ENCODE measurements at regions not wholly inside any gene's neighbourhood (a gene's known extent, or its start where the extent isn't known, plus 50 kb on each side); places are given as distances from the start of the nearest gene placed in this dataset.

DNA sequence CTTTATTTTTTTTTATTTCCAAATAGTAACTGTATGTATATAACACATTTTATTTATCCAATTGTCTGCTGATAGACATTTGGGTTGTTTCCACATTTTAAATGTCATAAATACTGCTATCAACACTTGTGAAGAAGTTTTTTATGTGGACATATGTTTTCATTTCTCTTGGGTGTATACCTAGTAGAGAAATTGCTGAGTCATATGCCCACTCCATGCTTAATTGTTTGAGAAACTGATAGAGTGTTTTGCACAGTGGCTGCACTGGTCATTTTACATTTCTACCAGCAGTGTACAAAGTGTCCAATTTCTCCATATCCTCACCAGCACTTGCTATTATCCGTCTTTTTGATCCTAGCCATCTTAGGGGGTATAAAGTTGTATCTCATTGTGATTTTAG lies 567.8 kb downstream of the GBA3 start:
- DNase-seq (no peak), ATAC-seq (no peak)
- CTCF ChIA-PET: no interaction called here
- no peak overlapping the region for H3K4me3 Mint-ChIP-seq
- H3K36me3 Mint-ChIP-seq: no peaks in the 10 kb centered on the region
- peaks cover 3% of the 10 kb centered on the region for H3K9me3 Mint-ChIP-seq (ENCODE audit: low read depth)
- no peak overlapping the region for H3K27ac Mint-ChIP-seq
- no peaks in the 10 kb centered on the region for H3K4me1 Mint-ChIP-seq
- no peaks in the 10 kb centered on the region for H3K27me3 Mint-ChIP-seq

DNA sequence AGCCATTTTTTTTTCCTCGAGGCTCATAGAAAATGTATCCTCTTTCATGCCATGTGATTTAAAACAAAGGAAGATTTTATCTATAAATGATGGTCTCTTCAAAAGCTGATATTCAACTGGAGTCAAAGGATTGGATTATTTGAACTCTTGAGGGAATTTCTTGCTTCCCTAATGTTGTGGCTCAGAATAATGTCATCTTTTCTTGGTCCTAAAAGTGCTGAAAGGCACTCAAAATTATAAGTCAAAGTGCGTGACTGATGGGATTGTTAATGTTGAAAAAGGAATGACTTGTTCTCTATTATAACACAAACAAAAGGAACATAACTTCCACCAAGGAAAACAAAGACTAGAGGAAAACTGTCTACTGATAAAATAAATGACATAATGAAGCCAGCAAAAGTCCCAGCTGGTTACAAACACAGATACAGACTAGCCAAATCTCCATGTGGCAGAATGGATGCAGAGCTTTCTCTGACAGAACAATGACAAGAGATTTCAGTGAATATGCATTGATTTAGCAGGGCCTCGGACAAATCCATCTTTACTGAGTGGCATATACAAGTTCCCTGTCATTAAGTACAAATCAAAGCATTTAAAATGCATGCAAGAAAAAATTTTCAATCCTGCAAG lies 552.6 kb downstream of the GBA3 start:
- DNase-seq: no peak
- Mint-ChIP-seq H3K36me3 (no peaks in the 10 kb centered on the region), H3K4me3 (no peak overlapping the region), H3K9me3 (ENCODE audit: low read depth) (peaks cover 7% of the 10 kb centered on the region), H3K27ac (no peak overlapping the region), H3K4me1 (no peaks in the 10 kb centered on the region), H3K27me3 (no peaks in the 10 kb centered on the region)
- CTCF ChIA-PET: no interaction called here
- ATAC-seq: no peak

DNA sequence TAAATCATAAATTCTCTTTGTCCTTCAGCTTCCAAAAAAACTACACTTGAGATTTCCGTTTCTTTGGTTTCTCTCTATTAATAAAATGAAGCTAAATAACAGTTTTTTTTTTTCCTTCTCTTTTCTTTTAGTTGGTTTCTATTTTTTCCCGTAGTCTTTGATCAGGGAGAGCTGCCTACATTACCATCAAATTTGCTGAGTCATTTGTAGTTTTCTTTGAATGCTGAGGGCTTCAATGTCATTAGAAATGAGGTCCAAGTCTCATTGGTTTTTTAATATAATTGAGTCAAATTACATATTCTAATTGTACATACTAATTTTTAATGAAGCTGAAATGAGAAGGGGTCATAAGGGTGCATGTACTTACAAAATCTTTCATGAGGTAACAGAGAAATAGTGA lies 550.2 kb downstream of the GBA3 start:
- no peaks in the 10 kb centered on the region for H3K27me3 Mint-ChIP-seq
- no peak overlapping the region for H3K4me3 Mint-ChIP-seq
- ATAC-seq (no peak), DNase-seq (no peak)
- no peaks in the 10 kb centered on the region for H3K4me1 Mint-ChIP-seq
- H3K27ac Mint-ChIP-seq: no peak overlapping the region
- CTCF ChIA-PET: no interaction called here
- peaks cover 6% of the 10 kb centered on the region for H3K9me3 Mint-ChIP-seq (ENCODE audit: low read depth)
- no peaks in the 10 kb centered on the region for H3K36me3 Mint-ChIP-seq

DNA sequence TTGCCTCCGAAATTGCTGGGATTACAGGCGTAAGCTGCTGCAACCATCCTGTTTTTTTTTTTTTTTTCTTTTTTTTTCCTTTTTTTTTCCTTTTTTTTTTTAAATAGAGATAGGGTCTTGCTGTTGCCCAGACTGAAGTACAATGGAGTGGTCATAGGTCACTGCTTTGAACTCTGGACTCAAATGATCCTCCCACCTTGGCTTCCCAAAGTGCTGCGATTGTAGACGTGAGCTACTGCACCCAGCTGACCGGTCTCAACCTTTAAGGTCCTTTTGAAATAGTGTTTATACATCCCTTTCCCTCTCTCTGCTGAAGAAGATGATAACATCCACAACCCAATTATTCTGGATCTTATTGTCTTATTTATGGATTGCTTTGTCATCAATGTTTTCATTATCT lies 548.7 kb downstream of the GBA3 start:
- Mint-ChIP-seq H3K9me3 (ENCODE audit: low read depth) (peaks cover 4% of the 10 kb centered on the region), H3K36me3 (no peaks in the 10 kb centered on the region)
- CTCF ChIA-PET: no interaction called here

DNA sequence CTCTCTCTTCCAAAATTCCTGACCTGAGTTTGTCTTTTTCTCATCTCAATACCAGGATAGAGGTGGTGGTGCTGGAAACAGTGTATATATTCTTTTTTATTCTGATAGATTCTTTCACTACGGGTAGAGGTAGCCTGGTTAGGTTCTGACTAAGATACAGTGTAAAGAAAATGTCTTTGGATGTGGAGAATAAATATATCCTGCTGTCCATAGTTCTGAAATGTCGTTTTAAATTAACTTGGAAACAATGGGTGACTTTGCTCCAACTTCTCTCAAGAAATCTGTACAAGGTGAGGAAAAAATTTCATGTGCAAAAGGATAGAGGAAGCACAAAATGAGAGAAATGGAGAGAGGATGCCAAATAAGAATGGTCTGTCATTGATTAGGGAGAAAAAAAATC lies 546.1 kb downstream of the GBA3 start:
- Mint-ChIP-seq H3K4me1 (no peaks in the 10 kb centered on the region), H3K9me3 (ENCODE audit: low read depth) (peaks cover 5% of the 10 kb centered on the region)
- CTCF ChIA-PET: no interaction called here

More for the DNA sequence above, 548.7 kb downstream of the GBA3 start:
- Mint-ChIP-seq H3K27ac (no peak overlapping the region), H3K4me1 (no peaks in the 10 kb centered on the region), H3K4me3 (no peak overlapping the region), H3K27me3 (no peaks in the 10 kb centered on the region)
- DNase-seq: no peak
- ATAC-seq: no peak

DNA sequence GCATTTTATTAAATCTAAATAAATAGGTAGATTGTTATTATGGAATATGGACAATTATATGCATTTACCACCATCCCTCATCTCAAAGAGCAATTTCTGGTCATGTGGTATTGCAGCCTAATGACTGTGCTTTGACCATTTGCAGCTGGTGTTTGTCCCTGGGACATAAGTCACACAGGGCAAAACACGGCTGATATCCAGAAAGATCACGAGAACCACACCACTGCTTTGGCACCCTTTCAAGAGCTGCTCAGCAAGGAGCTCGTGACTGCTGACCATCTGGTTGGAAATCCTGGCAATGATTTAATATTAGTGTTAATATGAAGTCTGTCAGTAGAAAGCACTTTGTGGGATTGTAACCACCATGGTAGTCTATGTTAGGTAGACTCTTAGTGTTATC lies 545.0 kb downstream of the GBA3 start:
- DNase-seq (no peak), ATAC-seq (no peak)
- H3K36me3 Mint-ChIP-seq: no peaks in the 10 kb centered on the region
- H3K4me3 Mint-ChIP-seq: no peak overlapping the region
- CTCF ChIA-PET: no interaction called here
- no peak overlapping the region for H3K27ac Mint-ChIP-seq
- H3K9me3 Mint-ChIP-seq (ENCODE audit: low read depth): peaks cover 2% of the 10 kb centered on the region
- H3K27me3 Mint-ChIP-seq: no peaks in the 10 kb centered on the region
- H3K4me1 Mint-ChIP-seq: no peaks in the 10 kb centered on the region

More for the DNA sequence above, 546.1 kb downstream of the GBA3 start:
- H3K36me3 Mint-ChIP-seq: no peaks in the 10 kb centered on the region
- DNase-seq: no peak
- H3K27ac Mint-ChIP-seq: no peak overlapping the region
- no peak for ATAC-seq
- no peak overlapping the region for H3K4me3 Mint-ChIP-seq
- no peaks in the 10 kb centered on the region for H3K27me3 Mint-ChIP-seq

DNA sequence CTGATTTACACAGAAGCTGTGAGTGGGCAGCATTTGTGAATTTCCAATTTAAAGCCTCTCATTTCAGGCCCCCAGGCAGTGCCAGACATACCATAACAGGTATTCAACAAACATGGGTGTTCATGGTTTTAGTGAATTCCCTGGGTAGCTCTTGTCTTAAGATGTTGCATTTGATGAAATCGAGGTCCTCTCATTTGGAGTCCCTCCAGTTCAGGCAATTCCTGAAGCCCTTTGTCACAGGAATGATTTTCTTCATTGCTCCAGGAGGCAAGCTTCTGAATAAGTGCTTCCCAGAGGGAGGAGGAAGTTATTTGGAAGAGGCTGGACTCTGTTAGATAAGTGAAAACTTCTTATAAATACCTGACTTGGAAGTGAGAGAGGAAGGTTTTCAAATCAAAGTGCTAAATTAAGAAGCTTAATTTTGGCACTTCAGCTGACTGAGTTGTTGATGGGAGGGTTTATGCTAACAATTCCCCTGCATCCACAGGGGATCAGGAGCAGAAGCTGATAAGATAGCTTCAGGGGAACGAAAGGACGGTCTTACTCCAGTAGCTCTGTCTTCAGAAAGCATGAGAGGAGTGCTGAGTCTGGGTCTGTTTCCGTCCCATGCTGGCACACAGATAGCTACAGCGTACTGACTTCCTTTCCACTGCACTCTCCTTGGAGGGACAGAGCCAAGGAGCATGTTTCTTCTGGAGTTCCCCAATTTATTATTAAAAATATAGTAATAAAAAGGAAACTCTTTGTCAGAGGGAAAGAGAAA lies 543.1 kb downstream of the GBA3 start:
- Mint-ChIP-seq H3K9me3 (ENCODE audit: low read depth) (peaks cover 2% of the 10 kb centered on the region), H3K4me3 (no peak overlapping the region), H3K4me1 (no peaks in the 10 kb centered on the region), H3K27me3 (no peaks in the 10 kb centered on the region), H3K36me3 (no peaks in the 10 kb centered on the region), H3K27ac (no peak overlapping the region)
- CTCF ChIA-PET: no interaction called here
- DNase-seq: no peak
- no peak for ATAC-seq

DNA sequence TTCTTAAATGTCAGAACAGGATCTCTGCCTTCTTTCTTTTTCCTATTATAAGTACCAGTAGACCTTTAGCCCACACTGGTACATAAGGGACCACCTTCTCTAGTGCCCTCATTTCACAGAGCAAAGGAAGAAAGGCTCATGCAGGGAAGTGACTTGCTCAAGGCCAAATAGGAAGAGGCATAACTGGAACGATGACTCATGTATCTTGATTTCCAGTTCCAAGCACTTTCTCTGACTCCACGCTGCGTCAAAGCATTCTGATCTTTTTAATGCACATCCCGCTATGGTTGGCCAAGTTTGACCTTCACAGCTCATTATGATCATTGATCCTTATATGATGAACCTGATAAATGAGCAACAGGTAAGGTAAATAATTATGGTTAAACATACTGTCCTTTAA lies 542.0 kb downstream of the GBA3 start:
- Mint-ChIP-seq H3K4me1 (no peaks in the 10 kb centered on the region), H3K4me3 (no peak overlapping the region), H3K9me3 (ENCODE audit: low read depth) (peaks cover 2% of the 10 kb centered on the region), H3K27me3 (no peaks in the 10 kb centered on the region), H3K27ac (no peak overlapping the region), H3K36me3 (no peaks in the 10 kb centered on the region)
- no peak for ATAC-seq
- no peak for DNase-seq
- CTCF ChIA-PET: no interaction called here

DNA sequence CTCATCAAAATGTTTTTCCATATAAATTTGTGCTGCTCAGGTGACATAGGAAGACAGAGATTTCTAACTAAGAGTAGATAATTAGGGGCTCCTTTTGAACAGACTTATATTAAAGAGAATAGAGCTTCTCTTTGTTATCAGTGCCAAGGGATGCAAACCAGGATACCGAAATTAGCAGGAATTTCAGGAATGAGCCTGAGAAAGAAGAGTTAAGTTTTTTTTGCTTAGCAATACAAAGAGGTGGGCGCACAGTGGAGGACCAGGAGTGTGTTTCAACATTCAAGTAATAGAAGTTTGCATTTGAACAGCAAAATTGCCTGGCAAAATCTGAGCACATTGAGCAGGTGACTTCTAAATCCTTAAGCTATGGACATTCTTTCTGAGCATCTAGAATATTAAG lies 541.3 kb downstream of the GBA3 start:
- CTCF ChIA-PET: no interaction called here
- no peaks in the 10 kb centered on the region for H3K36me3 Mint-ChIP-seq
- no peaks in the 10 kb centered on the region for H3K27me3 Mint-ChIP-seq
- no peak for ATAC-seq
- H3K4me1 Mint-ChIP-seq: no peaks in the 10 kb centered on the region
- DNase-seq: no peak
- no peak overlapping the region for H3K27ac Mint-ChIP-seq
- H3K4me3 Mint-ChIP-seq: no peak overlapping the region
- H3K9me3 Mint-ChIP-seq (ENCODE audit: low read depth): peaks cover 2% of the 10 kb centered on the region

DNA sequence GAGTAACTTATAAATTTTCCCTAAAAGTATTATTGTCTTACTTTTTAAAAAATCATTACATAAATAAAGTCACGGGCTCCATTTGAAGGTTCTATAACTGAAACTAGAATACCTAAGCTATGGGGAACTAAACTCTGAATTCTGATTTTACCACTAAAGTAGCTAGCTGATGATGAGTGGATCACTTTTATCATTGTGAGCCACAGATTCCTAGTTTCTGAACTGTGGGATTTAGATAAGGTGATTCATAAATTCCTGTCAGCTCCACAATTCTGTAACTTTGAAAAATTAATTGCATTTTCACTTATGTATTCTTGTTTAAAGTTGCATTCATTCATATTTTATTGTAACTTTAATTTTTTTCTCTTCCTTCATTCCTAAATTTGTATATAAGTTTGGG lies 540.9 kb downstream of the GBA3 start:
- H3K36me3 Mint-ChIP-seq: no peaks in the 10 kb centered on the region
- H3K4me3 Mint-ChIP-seq: no peak overlapping the region
- no peak for DNase-seq
- no peak for ATAC-seq
- H3K27ac Mint-ChIP-seq: no peak overlapping the region
- CTCF ChIA-PET: no interaction called here
- H3K4me1 Mint-ChIP-seq: no peaks in the 10 kb centered on the region
- peaks cover 2% of the 10 kb centered on the region for H3K9me3 Mint-ChIP-seq (ENCODE audit: low read depth)
- no peaks in the 10 kb centered on the region for H3K27me3 Mint-ChIP-seq

DNA sequence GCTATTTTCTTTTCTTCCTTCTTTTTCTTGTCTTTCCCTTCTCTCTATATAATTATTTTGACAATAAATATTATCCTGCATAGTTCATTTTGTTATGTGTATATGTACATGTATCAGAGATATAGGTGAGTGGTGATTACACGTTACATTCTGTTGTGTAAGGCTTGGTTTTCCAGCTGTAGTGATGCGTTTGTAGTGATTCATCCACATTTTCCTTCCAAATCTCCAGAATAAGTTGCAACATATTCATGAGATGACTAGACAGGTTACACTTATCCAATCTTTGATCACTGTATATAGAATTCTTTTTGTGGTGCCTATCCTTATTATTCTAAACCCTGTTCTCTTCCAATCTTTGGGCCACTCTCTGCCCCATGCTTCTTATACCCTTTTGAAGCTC lies 540.2 kb downstream of the GBA3 start:
- no peaks in the 10 kb centered on the region for H3K27me3 Mint-ChIP-seq
- H3K27ac Mint-ChIP-seq: no peak overlapping the region
- CTCF ChIA-PET: no interaction called here

DNA sequence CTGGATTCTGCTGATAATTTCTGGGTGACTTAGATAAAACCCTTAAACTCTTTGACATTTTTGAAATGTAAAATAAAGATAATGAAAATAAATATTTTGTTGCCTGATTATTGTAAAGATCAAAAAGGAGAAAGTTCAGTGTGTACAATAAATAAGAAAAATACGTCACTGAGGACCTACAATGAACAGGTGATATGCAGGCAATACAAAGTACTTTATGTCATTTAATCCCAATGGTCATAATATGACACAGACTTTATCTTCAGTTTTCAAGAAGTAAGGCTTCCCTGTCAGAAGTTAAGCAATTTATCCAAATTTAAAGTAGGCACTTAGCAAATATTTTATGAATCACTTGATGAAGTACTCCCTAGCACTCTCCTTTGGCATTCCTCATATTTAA lies 532.8 kb downstream of the GBA3 start:
- CTCF ChIA-PET: no interaction called here
- ATAC-seq: no peak
- no peaks in the 10 kb centered on the region for H3K27me3 Mint-ChIP-seq
- peaks cover 11% of the 10 kb centered on the region for H3K9me3 Mint-ChIP-seq (ENCODE audit: low read depth)
- no peak overlapping the region for H3K4me3 Mint-ChIP-seq
- DNase-seq: no peak
- no peaks in the 10 kb centered on the region for H3K4me1 Mint-ChIP-seq
- H3K36me3 Mint-ChIP-seq: no peaks in the 10 kb centered on the region
- H3K27ac Mint-ChIP-seq: no peak overlapping the region

More for the DNA sequence above, 540.2 kb downstream of the GBA3 start:
- Mint-ChIP-seq H3K4me3 (no peak overlapping the region), H3K4me1 (no peaks in the 10 kb centered on the region), H3K36me3 (no peaks in the 10 kb centered on the region), H3K9me3 (ENCODE audit: low read depth) (peaks cover 2% of the 10 kb centered on the region)
- DNase-seq (no peak), ATAC-seq (no peak)

DNA sequence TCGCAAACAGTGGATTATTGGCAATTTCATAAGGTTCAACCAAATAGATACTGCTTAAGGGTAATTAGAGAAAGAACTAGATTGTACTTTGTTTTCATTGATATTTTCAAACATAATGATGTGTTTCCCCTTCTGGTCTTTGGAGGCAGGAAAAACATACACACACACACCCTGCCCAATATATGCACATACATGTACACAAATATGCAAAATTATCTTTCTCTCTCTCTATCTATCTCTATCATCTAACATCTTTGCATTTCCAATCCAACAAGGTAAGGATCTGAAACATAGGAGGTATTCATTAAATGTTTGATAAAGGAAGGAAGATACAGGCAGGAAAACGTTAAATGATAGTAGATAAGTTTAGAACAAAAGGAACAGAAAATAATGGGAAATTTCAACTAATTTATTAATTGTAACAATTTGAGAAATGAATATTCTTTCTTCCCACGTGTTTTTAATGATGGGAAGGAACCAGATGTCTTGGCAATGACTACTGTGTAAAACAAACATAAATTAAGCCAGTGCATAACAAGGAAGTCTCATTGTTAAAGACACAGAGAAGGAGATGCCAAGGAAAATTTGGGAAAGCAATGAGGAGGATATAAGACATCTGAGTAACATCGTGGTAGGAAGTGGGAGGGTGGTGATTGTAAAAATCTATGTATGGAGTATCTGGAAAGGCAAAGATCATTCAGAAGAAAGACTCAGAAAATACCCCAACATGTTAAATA lies 532.1 kb downstream of the GBA3 start:
- no peak overlapping the region for H3K27ac Mint-ChIP-seq
- no peaks in the 10 kb centered on the region for H3K36me3 Mint-ChIP-seq
- CTCF ChIA-PET: no interaction called here

DNA sequence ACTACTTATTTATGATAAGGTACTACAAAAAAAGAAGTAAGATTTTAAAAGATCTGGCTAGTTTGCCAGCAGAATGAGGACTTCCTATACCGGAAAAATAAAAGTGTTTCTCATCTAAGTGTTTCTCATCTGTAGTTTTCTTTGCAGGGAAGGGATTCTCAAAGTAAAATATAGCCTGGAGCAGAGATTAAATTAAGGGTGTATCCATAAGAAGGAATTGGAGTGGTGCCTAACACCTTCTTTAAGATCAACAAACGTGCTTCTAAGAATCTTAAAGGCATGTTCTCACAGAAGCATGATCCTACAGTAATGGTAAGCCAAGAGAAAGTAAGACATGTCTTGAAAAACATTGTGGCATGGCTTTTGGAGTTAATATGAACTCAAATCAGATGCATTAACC lies 528.2 kb downstream of the GBA3 start:
- no peak overlapping the region for H3K4me3 Mint-ChIP-seq
- no peak for DNase-seq

More for the DNA sequence above, 532.1 kb downstream of the GBA3 start:
- ATAC-seq (no peak), DNase-seq (no peak)
- H3K9me3 Mint-ChIP-seq (ENCODE audit: low read depth): peaks cover 11% of the 10 kb centered on the region
- H3K4me3 Mint-ChIP-seq: no peak overlapping the region
- H3K27me3 Mint-ChIP-seq: no peaks in the 10 kb centered on the region
- no peaks in the 10 kb centered on the region for H3K4me1 Mint-ChIP-seq

More for the DNA sequence above, 528.2 kb downstream of the GBA3 start:
- H3K4me1 Mint-ChIP-seq: no peaks in the 10 kb centered on the region
- H3K36me3 Mint-ChIP-seq: no peaks in the 10 kb centered on the region
- no peaks in the 10 kb centered on the region for H3K27me3 Mint-ChIP-seq
- CTCF ChIA-PET: no interaction called here
- no peak for ATAC-seq
- H3K9me3 Mint-ChIP-seq (ENCODE audit: low read depth): peaks cover 5% of the 10 kb centered on the region
- no peak overlapping the region for H3K27ac Mint-ChIP-seq

Data from activated CD8-positive, alpha-beta memory T cell treated with anti-CD3 and anti-CD28 coated beads, Interleukin-2, amount 10 ng/mL, durations not matched to agents 7 days and 5 days (primary cell).